AG08395 (cell line): ENCODE measurements at regions not wholly inside any gene's neighbourhood (a gene's known extent, or its start where the extent isn't known, plus 50 kb on each side); places are given as distances from the start of the nearest gene placed in this dataset.

Experiments used
- DNase-seq: peaks from one replicate; pipeline ENCODE4 v3.0.0; 2012; ENCODE audit warnings: mixed read lengths, low spot score

GRCh38 chr5:153005711-153006110 is 484.8 kb upstream of the GRIA1 start:
- no peak for DNase-seq

- no peak for DNase-seq
Measured at GRCh38 chr5:153006681-153007080, 483.8 kb upstream of the GRIA1 start.

DNA sequence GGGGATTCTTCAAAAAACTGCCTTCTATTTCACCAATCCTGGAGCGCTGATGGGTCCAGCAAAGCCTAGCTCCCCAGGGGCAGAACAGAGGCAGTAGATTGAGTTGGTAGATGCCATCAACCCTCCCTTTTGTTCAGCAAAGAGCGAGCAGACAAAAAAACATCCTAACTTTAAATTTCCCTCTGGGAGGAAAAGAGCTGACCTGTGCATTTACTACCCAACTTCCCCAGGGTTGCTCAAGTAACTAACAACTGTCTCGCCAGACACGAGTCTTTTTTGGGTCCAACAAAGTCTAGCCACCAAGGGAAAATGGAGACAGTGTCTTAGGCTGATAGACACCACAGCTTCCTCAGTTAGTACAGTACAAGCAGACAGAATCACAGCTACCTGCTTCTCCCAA is 476.3 kb upstream of the GRIA1 start:
- no peak for DNase-seq

- no peak for DNase-seq
Measured at GRCh38 chr5:153018121-153018520, 472.3 kb upstream of the GRIA1 start.

GRCh38 chr5:153030755-153031725 is 459.4 kb upstream of the GRIA1 start:
- DNase-seq = no peak

- no peak for DNase-seq
Measured at GRCh38 chr5:153039501-153039900, 451.0 kb upstream of the GRIA1 start.

DNA sequence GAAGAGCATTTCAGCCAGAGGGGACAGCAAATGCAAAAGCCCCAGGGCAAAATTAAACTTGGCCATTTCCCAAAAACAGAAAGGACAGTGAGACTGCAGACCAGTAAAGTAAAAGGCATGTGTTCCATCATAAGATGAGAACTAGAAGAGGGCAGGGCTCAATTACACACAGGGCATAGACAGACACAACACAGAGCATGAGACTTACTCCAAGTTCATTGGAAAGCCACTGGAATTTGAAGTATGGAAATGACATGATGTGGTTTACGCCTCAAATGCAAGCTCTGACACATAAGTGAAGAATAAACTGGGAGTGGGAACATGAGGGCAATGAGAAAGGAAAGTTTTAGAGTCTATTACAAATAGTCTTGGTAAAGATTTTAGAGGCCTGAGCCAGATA is 446.6 kb upstream of the GRIA1 start:
- no peak for DNase-seq

- DNase-seq = no peak
Measured at GRCh38 chr5:153050496-153051179, 439.8 kb upstream of the GRIA1 start.

DNA sequence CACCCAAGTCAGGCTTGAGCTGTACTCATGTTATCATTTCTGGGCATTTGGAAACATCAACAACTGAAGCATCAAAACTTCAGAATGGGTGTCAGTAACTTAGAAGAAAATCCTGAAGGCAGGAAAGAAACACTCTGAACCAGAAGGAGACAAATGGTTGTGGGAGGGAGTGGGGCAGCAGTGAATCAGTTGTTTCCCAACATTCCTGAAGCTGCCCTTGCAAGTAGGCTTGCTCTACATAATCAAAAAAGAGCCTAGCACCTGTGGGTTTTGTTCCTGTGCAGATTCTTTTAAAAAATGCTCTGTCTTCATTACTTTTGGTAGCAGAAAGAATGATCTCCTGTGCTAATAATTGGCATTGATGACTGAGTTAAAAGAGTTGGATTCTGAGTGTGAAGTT is 424.2 kb upstream of the GRIA1 start:
- DNase-seq = no peak

DNA sequence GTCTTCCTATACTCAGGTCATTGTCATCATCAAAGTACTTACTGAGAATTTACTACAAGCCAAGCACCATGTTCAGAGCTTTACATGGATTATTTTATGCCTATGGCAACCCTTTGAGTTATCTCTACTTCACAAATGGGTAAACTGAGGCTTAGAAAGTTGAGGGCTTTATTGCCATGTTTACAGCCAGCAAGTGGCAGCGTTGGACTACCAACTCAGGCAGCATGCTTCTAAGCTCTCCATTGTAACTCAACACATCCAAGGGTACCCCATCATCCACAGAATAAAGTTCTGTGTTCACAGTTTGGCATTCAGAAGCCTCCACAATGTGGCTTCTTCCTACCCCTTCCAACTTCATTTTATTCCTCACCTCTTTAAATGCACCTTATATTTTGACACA is 422.6 kb upstream of the GRIA1 start:
- no peak for DNase-seq

GRCh38 chr5:153079396-153079795 is 411.1 kb upstream of the GRIA1 start:
- no peak for DNase-seq

DNA sequence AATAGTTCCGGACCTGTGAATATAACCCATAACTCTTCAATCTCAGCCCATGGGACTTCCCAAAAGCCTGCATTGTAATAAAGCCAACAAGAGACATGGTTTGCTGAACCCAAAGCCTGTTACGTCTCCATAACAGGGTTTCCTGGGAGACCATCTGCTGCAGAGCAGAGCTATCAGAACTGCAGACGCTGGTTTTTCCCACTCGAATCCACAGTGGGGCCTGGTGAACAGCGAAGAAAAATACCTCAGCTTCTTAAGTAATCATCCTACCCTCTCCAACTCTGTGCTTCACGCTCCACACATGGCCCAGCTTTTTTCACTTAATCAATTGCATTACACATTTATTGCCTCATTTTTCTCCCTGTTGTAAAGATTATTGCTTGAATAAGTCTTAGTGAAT is 409.5 kb upstream of the GRIA1 start:
- no peak for DNase-seq

DNA sequence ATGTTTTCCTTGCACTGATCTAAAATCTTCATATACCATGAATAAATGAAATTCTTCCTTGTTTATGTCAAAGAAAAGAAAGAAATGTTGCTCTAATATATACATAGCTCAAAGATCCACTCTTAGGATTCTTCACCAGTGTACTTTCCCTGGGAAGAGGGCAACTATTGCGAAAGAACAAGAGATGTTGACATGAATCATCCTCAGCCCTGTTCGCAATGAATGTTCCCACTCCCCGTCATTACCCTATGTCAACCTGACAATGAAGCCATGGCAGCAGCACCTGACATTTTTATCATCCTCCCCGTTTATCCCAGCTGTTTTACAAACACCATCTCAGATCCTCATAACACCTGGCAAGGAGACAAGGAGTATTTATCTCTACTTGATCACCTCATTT is 409.1 kb upstream of the GRIA1 start:
- no peak for DNase-seq

GRCh38 chr5:153084511-153084910 is 406.0 kb upstream of the GRIA1 start:
- DNase-seq = no peak

DNA sequence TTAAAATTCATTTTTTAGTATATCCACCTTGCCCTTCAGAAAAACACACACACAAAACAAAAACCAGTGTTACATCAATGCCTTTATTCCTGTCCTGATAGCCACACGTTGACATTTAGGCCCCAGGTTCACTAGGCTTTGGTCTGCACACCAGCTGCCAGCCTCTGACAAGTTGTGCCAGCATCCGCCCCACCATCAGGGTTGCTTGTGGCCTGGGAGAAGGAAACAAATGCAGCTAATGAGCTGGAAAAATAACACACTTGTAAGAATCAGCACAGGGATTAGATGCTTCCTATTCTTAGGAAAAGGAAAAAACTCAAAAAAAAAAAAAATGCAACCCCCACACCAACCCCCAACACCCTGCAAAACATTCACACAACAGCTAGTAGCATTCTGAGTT is 404.0 kb upstream of the GRIA1 start:
- DNase-seq = no peak

GRCh38 chr5:153088538-153088937 is 401.9 kb upstream of the GRIA1 start:
- no peak for DNase-seq

- no peak for DNase-seq
Measured at GRCh38 chr5:153094333-153094732, 396.1 kb upstream of the GRIA1 start.

DNA sequence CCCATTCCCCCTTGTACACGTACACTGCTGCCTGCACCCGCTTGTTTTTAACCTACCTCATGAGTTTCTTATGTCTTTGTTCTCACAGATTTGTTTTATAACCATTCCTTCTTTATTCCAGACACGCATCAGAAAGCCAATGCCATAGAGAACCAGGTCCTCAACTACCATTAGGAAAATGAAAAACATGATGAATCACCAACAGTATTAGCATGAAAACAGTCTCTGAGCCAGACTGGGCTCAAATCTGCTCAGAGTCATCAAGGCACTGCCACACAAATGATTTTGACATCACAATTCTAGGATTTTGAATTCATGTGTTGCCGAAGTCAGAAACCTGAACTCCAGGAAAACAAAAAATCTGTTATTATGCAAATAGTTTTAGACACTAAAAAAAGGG is 394.1 kb upstream of the GRIA1 start:
- DNase-seq = no peak

DNA sequence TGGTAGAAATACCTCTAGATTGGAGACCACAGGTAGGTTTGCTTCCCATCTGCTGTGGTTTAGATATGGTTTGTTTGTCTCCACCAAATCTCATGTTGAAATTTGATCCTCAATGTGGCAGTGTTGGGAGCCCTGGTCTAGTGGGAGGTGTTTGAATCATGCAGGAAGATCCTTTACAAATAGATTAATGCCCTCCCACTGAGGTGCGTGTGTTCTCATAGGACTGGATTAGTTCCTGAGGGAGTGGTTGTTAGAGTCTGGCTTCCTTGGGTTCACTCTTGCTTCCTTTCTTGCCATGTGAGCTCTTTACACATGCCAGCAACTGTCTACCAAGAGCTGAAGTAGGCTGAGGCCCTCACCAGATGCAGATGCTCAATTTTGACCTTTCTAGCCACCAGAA is 391.1 kb upstream of the GRIA1 start:
- no peak for DNase-seq

- DNase-seq = no peak
Measured at GRCh38 chr5:153101235-153102180, 389.0 kb upstream of the GRIA1 start.

DNA sequence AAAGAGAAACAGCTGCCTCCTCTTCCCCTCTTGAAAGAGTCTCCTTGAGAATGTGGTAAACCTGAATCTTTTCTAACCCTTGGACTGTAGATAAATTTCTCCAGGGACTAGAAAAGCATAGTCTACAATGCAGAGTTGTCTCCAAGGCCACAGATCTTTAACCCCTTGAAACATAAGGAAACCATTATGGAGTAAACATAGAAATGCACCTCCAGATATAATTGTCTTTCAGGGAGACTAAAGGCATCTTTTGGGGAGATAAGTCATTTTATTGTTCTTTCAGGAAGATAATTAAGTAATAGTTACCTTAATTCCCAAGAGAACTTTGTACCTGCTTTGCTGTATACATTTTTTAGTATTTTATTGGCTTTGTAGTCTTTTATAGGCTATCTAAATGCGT is 373.6 kb upstream of the GRIA1 start:
- DNase-seq = no peak

DNA sequence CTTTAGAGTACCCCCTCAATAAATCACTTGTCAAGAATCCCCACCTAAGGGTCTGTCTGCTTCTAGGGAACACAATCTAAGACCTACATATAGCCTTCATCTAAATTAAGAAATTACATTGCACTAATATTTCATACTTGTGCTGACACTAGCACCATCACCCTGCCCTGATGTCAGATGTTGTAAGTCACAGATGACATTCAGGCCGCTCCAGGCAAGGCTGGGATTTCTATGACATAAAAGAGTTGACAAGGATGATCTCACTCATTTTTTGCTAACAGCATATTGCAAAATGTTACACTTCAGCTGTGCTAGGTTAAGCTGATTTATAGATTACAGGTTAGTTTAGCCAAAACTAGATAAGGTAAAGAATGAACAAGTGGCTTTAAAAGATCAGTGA is 372.5 kb upstream of the GRIA1 start:
- DNase-seq = no peak
